ENCODE measurements at regions not wholly inside any gene's neighbourhood (a gene's known extent, or its start where the extent isn't known, plus 50 kb on each side); places are given as distances from the start of the nearest gene placed in this dataset.

DNA sequence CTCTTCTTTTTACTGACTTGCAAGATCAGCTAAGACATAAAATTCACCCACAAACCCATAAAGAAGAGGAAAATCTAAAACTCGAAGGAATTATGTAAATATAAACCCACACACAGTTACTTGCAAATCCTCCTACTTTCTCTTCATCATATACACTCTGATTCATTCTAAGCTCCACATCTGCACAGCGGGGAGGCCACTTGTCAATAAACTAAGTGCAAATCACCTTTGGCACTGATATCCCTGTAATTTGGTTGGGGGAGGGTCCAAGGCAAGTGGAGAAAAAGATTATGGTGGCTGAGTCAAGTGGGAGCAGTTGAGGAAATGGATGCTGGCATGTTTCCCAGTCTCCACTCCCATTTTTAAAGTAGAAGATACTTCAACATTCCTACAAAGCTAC is 596.5 kb downstream of the MATN1 start:
- H3K9me3 ChIP-seq (ENCODE audit: control insufficient read depth in 2 of 2, insufficient read depth in 1 of 2, low read length in 1 of 2) = no peaks in the 10 kb centered on the region
- no peaks in the 10 kb centered on the region for H3K4me1 ChIP-seq (ENCODE audit: control insufficient read depth in 2 of 2, insufficient read depth in 2 of 2, low read length in 2 of 2)
- H3K4me3 ChIP-seq (ENCODE audit: low read length in 2 of 2) = no peak overlapping the region
- no peaks in the 10 kb centered on the region for H3K27me3 ChIP-seq (ENCODE audit: control insufficient read depth in 2 of 2, insufficient read depth in 1 of 2, low read length in 1 of 2)
- no peak overlapping the region for H3K27ac ChIP-seq (ENCODE audit: low read depth in 1 of 2, low read length in 1 of 2)
- no peak for DNase-seq (ENCODE audit: low read depth in 6 of 9, low spot score in 9 of 9)
- WGBS = 86% methylated on average over 2 of the region's 2 CpGs
- H3K36me3 ChIP-seq (ENCODE audit: control insufficient read depth in 2 of 2, insufficient read depth in 2 of 2, low read length in 1 of 2) = no peaks in the 10 kb centered on the region

DNA sequence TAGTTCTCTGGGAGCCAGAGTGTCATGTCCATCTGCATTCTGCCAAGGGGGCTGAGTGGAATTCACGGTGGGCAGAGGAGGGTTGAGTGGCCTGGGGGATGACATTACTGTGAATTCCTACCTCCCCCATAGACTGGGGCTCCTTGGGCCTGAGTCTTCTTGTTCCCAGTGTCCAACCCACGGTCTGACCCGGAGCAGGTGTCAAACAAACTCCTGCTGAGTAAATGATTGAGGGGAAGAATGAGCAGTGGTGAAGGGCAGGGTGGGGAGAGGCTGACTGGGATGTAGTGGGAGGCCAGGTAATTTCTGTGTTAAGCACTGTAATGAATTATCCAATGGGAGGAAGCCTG is 597.6 kb downstream of the MATN1 start:
- Histone ChIP-seq H3K9me3 (ENCODE audit: control insufficient read depth in 2 of 2, insufficient read depth in 1 of 2, low read length in 1 of 2) (no peaks in the 10 kb centered on the region), H3K4me1 (ENCODE audit: control insufficient read depth in 2 of 2, insufficient read depth in 2 of 2, low read length in 2 of 2) (no peaks in the 10 kb centered on the region), H3K36me3 (ENCODE audit: control insufficient read depth in 2 of 2, insufficient read depth in 2 of 2, low read length in 1 of 2) (no peaks in the 10 kb centered on the region), H3K27me3 (ENCODE audit: control insufficient read depth in 2 of 2, insufficient read depth in 1 of 2, low read length in 1 of 2) (no peaks in the 10 kb centered on the region), H3K4me3 (ENCODE audit: low read length in 2 of 2) (no peak overlapping the region), H3K27ac (ENCODE audit: low read depth in 1 of 2, low read length in 1 of 2) (no peak overlapping the region)
- DNase-seq (ENCODE audit: low read depth in 6 of 9, low spot score in 9 of 9) = no peak
- 89% methylated on average over 3 of the region's 3 CpGs for WGBS

DNA sequence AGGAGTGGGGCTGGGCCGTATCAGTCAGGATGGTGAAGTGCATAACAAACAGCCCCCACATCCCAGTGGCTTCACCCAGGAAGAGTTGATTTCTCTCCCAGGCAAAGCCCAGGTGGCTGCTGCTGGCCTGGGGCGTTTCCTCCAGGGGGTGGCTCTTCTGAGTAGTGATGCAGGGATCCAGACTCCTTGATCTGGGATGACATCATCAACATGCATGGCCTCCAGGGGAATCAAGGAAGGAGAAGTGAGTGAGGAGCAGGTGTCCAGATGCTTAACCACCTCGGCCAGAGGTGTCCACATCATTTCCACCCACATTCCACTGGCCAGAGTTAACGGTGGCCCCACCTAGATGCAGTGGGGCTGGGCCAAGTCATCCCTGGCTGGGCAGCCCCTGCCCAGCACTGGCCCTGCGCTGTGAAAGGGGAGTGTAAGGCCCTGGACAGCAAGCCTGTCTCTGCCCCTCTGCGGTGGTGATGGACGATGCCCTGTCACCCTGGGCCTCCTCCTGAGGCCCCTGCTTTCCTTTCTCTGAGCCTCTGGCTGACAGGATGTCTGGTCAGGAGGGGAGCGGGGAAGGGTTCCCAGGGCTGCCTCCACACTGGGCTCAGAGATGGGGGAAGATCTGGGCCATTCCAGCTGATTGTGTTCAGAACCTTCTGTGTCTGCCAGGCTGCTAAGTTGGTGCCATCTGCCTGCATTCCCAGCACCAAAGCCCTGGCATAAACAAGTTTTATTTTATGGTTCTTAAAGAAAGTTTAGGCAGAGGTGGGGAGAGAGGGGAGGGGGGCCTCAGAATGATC is 598.2 kb downstream of the MATN1 start:
- H3K36me3 ChIP-seq (ENCODE audit: control insufficient read depth in 2 of 2, insufficient read depth in 2 of 2, low read length in 1 of 2) = no peaks in the 10 kb centered on the region
- WGBS = 83% methylated on average over 8 of the region's 8 CpGs
- no peak for DNase-seq (ENCODE audit: low read depth in 6 of 9, low spot score in 9 of 9)
- no peak overlapping the region for H3K27ac ChIP-seq (ENCODE audit: low read depth in 1 of 2, low read length in 1 of 2)
- H3K9me3 ChIP-seq (ENCODE audit: control insufficient read depth in 2 of 2, insufficient read depth in 1 of 2, low read length in 1 of 2) = no peaks in the 10 kb centered on the region
- no peak overlapping the region for H3K4me3 ChIP-seq (ENCODE audit: low read length in 2 of 2)
- H3K27me3 ChIP-seq (ENCODE audit: control insufficient read depth in 2 of 2, insufficient read depth in 1 of 2, low read length in 1 of 2) = no peaks in the 10 kb centered on the region
- no peaks in the 10 kb centered on the region for H3K4me1 ChIP-seq (ENCODE audit: control insufficient read depth in 2 of 2, insufficient read depth in 2 of 2, low read length in 2 of 2)

DNA sequence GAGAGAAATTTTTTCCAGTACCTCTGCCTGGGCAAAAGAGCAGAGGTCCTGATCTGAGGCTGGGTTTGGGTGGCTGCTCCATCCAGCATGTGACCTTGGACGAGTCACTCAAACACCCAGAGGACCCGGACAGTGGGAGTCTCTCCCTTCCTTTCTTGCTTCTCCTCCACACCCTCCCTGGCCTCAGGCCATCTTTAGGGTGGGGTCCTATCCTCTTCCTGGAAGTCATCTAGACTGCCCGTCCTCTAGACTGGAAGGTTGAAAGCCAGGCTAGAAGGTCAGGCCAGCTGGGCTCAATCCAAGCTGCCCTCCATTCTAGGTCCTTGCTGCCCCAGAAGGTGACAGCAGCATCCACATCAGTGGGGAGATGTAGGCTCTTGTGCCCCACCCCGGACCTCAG is 599.5 kb downstream of the MATN1 start:
- no peaks in the 10 kb centered on the region for H3K4me1 ChIP-seq (ENCODE audit: control insufficient read depth in 2 of 2, insufficient read depth in 2 of 2, low read length in 2 of 2)
- 89% methylated on average over 4 of the region's 4 CpGs for WGBS
- no peaks in the 10 kb centered on the region for H3K9me3 ChIP-seq (ENCODE audit: control insufficient read depth in 2 of 2, insufficient read depth in 1 of 2, low read length in 1 of 2)
- DNase-seq (ENCODE audit: low read depth in 6 of 9, low spot score in 9 of 9) = no peak
- H3K36me3 ChIP-seq (ENCODE audit: control insufficient read depth in 2 of 2, insufficient read depth in 2 of 2, low read length in 1 of 2) = no peaks in the 10 kb centered on the region
- H3K27me3 ChIP-seq (ENCODE audit: control insufficient read depth in 2 of 2, insufficient read depth in 1 of 2, low read length in 1 of 2) = no peaks in the 10 kb centered on the region
- no peak overlapping the region for H3K4me3 ChIP-seq (ENCODE audit: low read length in 2 of 2)
- no peak overlapping the region for H3K27ac ChIP-seq (ENCODE audit: low read depth in 1 of 2, low read length in 1 of 2)

DNA sequence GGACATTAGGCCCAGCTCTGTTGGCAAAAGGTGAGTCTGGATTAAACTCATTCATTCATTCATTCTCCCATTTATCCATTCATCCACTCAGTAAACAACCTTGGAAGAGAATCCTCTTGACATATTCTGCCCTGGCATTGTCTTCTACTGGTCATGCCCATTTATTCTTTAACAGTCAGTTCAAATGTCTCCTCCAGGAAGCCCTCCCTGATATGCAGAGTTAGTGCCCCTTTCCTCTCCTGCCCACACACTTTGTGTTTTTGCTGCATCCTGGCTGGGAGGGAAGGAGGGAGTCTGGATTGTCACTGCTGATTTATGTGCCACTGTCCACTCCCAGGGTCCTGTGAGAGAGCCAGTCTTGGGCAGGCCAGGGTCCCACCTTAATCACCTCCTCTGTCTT is 600.3 kb downstream of the MATN1 start:
- Histone ChIP-seq H3K4me1 (ENCODE audit: control insufficient read depth in 2 of 2, insufficient read depth in 2 of 2, low read length in 2 of 2) (no peaks in the 10 kb centered on the region), H3K4me3 (ENCODE audit: low read length in 2 of 2) (no peak overlapping the region)

DNA sequence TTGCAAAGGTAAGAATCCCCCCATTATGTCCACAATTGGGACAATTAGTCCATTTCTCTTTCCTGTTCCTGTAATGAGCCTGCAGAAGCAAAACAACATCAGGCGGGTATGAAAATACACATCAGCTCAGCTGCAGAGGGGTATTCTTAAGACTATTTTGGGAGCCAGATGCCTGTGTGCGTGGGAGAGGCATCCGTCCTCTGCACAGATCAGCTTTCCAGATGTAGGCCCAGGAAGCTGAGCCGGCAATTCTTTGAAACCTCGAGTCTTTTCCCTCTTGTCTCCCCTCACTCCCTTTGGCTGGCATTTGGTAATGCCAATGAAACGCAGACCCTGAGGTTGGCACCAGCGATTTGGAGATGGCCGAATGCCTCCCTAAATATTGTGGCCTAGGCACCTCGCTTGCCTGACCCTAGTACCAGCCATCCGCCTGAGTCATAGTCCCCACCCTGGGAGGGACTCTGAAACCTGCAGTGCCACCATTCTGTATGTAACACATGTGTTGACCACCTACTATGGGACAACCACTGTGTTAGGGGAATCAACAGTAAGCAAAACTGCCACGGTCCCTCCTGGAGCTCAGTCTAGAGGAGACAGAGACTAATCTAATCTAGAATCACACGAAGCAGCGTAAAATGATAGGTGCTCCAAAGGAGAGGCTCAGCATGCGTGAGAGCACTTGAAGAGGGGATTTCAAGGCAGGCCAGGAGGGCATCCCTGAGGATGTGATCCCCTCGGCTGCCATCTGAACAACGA is 603.0 kb downstream of the MATN1 start:
- no peak for DNase-seq (ENCODE audit: low read depth in 6 of 9, low spot score in 9 of 9)
- Histone ChIP-seq H3K27ac (ENCODE audit: low read depth in 1 of 2, low read length in 1 of 2) (no peak overlapping the region), H3K27me3 (ENCODE audit: control insufficient read depth in 2 of 2, insufficient read depth in 1 of 2, low read length in 1 of 2) (no peaks in the 10 kb centered on the region), H3K36me3 (ENCODE audit: control insufficient read depth in 2 of 2, insufficient read depth in 2 of 2, low read length in 1 of 2) (no peaks in the 10 kb centered on the region), H3K4me3 (ENCODE audit: low read length in 2 of 2) (no peak overlapping the region), H3K9me3 (ENCODE audit: control insufficient read depth in 2 of 2, insufficient read depth in 1 of 2, low read length in 1 of 2) (no peaks in the 10 kb centered on the region), H3K4me1 (ENCODE audit: control insufficient read depth in 2 of 2, insufficient read depth in 2 of 2, low read length in 2 of 2) (no peaks in the 10 kb centered on the region)
- 94% methylated on average over 16 of the region's 16 CpGs for whole genome bisulfite sequencing

More for the DNA sequence above, 600.3 kb downstream of the MATN1 start:
- H3K27ac ChIP-seq (ENCODE audit: low read depth in 1 of 2, low read length in 1 of 2) = no peak overlapping the region
- H3K27me3 ChIP-seq (ENCODE audit: control insufficient read depth in 2 of 2, insufficient read depth in 1 of 2, low read length in 1 of 2) = no peaks in the 10 kb centered on the region
- H3K9me3 ChIP-seq (ENCODE audit: control insufficient read depth in 2 of 2, insufficient read depth in 1 of 2, low read length in 1 of 2) = no peaks in the 10 kb centered on the region
- no peaks in the 10 kb centered on the region for H3K36me3 ChIP-seq (ENCODE audit: control insufficient read depth in 2 of 2, insufficient read depth in 2 of 2, low read length in 1 of 2)
- no peak for DNase-seq (ENCODE audit: low read depth in 6 of 9, low spot score in 9 of 9)

DNA sequence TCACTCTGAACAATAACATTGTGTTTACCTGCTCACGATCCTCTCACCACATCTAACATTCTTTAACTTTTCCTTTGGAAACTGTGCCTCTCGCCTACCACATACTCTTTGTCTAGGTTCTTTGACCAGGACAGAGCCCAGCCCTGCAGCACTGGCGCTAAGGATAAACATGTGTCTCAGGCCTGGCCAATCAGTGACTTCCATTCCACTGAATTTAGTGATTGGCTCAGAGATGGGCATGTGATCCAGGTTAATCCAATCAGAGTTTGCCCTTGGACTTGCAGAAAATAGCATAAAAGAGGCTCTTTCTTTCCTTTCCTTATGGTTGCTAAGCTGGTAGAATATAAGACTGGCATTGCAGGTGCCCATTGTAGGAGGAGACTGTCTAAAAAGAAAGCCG is 605.7 kb downstream of the MATN1 start:
- Histone ChIP-seq H3K27me3 (ENCODE audit: control insufficient read depth in 2 of 2, insufficient read depth in 1 of 2, low read length in 1 of 2) (no peaks in the 10 kb centered on the region), H3K36me3 (ENCODE audit: control insufficient read depth in 2 of 2, insufficient read depth in 2 of 2, low read length in 1 of 2) (no peaks in the 10 kb centered on the region), H3K9me3 (ENCODE audit: control insufficient read depth in 2 of 2, insufficient read depth in 1 of 2, low read length in 1 of 2) (no peaks in the 10 kb centered on the region), H3K4me3 (ENCODE audit: low read length in 2 of 2) (no peak overlapping the region), H3K27ac (ENCODE audit: low read depth in 1 of 2, low read length in 1 of 2) (no peak overlapping the region), H3K4me1 (ENCODE audit: control insufficient read depth in 2 of 2, insufficient read depth in 2 of 2, low read length in 2 of 2) (no peaks in the 10 kb centered on the region)
- WGBS = 95% methylated on average over 4 of the region's 4 CpGs
- DNase-seq (ENCODE audit: low read depth in 6 of 9, low spot score in 9 of 9) = no peak

DNA sequence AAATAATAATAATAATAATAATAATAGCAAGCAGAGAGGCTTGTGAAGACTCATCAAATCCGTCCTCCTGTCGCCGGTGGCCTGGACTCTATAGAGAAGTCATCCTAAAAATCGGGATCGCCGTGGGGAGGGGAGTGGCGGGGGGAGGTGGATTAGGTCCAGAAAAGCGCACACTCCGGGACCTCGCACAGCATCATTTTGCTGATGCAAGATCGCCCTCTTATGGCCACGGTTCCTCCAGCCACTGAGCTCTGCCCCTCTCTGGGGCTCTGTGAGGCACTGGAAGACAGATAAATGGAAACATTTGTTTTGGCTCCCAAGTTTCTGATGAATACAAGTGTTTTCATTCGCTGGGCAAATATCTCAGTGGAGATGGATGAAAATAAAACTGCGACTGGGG is 612.0 kb downstream of the MATN1 start:
- Histone ChIP-seq H3K9me3 (ENCODE audit: control insufficient read depth in 2 of 2, insufficient read depth in 1 of 2, low read length in 1 of 2) (no peaks in the 10 kb centered on the region), H3K4me1 (ENCODE audit: control insufficient read depth in 2 of 2, insufficient read depth in 2 of 2, low read length in 2 of 2) (no peaks in the 10 kb centered on the region), H3K27ac (ENCODE audit: low read depth in 1 of 2, low read length in 1 of 2) (no peak overlapping the region), H3K36me3 (ENCODE audit: control insufficient read depth in 2 of 2, insufficient read depth in 2 of 2, low read length in 1 of 2) (no peaks in the 10 kb centered on the region), H3K27me3 (ENCODE audit: control insufficient read depth in 2 of 2, insufficient read depth in 1 of 2, low read length in 1 of 2) (no peaks in the 10 kb centered on the region), H3K4me3 (ENCODE audit: low read length in 2 of 2) (no peak overlapping the region)
- WGBS = 9% methylated on average over 14 of the region's 14 CpGs
- DNase-seq (ENCODE audit: low read depth in 6 of 9, low spot score in 9 of 9) = no peak

DNA sequence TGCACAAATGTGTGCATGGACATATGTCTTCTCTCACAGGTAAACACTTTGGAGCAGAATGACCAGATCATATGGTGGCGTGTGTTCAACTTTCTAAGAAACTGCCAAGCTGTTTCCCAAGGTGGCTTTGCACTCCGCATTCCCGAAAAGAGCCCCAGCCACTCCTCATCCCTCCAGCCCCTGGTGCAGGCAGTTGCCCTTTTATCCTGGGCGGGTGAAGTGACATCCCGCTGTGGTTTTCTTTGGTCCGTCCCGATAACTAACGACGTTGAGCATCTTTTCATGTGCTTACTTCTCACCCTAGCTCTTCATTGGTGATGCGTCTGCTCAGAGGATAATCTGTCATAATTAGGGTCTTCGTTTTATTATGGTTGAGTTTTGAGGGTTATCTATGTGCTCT is 612.5 kb downstream of the MATN1 start:
- Histone ChIP-seq H3K27me3 (ENCODE audit: control insufficient read depth in 2 of 2, insufficient read depth in 1 of 2, low read length in 1 of 2) (peaks cover 0 to 2% of the 10 kb centered on the region in 2 donors), H3K27ac (ENCODE audit: low read depth in 1 of 2, low read length in 1 of 2) (no peak overlapping the region), H3K9me3 (ENCODE audit: control insufficient read depth in 2 of 2, insufficient read depth in 1 of 2, low read length in 1 of 2) (no peaks in the 10 kb centered on the region), H3K4me3 (ENCODE audit: low read length in 2 of 2) (no peak overlapping the region), H3K4me1 (ENCODE audit: control insufficient read depth in 2 of 2, insufficient read depth in 2 of 2, low read length in 2 of 2) (no peaks in the 10 kb centered on the region), H3K36me3 (ENCODE audit: control insufficient read depth in 2 of 2, insufficient read depth in 2 of 2, low read length in 1 of 2) (no peaks in the 10 kb centered on the region)
- no peak for DNase-seq (ENCODE audit: low read depth in 6 of 9, low spot score in 9 of 9)
- 69% methylated on average over 11 of the region's 11 CpGs for WGBS
